GM20431 (cell line): ENCODE measurements at regions not wholly inside any gene's neighbourhood (a gene's known extent, or its start where the extent isn't known, plus 50 kb on each side); places are given as distances from the start of the nearest gene placed in this dataset.

Experiments used
- in situ Hi-C: fragments of 300-500 bp; cut with MseI, MboI; formaldehyde crosslinking; loops from one replicate; pipeline ENCODE4 v1.15.0; 2020; ENCODE audit warnings: low sequenced_read_pairs; ENCODE audit not compliant: unreplicated experiment

DNA sequence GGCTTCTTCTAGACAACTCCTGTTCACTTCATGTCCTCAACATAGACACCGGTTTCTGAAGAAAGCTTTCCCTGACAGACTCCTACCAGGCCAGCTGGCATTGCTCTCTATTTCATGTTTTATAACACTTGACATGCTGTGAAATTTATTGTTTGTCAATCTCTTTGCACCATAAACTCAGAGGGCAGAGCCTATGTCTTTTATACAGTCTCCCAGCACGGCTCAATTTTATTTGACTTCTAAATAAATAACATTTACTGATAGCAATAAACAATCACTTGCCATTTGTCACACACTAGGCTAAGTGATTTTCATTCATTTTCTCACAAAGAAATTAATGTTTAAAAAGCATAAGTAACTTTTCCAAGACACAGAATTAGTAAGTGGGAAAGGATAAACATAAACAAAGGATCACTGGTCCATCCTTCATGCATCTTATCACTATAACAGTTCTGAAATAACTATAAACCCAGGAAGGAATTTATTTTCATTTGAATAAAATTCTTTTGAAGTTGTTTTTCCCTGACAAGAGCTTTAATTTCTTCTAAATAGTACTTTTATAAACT, 577.6 kb downstream of the TECRL start:
- in situ Hi-C loops: no loop called here

DNA sequence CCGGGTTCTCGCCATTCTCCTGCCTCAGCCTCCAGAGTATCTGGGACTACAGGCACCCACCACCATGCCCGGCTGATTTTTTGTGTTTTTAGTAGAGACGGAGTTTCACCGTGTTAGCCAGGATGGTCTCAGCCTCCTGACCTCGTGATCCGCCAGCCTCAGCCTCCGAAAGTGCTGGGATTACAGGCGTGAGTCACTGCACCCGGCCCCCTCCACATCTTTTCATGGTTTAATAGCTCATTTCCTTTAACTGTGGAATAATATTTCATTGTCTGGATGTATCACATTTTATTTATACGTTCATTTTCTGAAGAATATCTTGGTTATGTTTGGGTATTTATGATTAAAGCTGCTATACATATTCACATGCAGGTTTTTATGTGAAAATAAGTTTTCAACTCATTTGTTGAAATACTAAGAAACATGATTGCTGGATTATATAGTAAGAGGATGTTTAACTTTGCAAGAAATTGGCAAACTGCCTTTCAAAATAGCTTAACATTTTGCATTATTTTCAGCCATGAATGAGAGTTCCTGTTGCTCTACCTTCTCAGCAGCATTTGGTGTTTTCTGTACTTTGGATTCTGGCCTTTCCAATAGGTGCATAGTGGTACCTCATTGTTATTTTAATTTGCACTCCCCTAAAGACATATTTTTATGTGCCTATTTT, 591.9 kb downstream of the TECRL start:
- in situ Hi-C loops: no loop called here

DNA sequence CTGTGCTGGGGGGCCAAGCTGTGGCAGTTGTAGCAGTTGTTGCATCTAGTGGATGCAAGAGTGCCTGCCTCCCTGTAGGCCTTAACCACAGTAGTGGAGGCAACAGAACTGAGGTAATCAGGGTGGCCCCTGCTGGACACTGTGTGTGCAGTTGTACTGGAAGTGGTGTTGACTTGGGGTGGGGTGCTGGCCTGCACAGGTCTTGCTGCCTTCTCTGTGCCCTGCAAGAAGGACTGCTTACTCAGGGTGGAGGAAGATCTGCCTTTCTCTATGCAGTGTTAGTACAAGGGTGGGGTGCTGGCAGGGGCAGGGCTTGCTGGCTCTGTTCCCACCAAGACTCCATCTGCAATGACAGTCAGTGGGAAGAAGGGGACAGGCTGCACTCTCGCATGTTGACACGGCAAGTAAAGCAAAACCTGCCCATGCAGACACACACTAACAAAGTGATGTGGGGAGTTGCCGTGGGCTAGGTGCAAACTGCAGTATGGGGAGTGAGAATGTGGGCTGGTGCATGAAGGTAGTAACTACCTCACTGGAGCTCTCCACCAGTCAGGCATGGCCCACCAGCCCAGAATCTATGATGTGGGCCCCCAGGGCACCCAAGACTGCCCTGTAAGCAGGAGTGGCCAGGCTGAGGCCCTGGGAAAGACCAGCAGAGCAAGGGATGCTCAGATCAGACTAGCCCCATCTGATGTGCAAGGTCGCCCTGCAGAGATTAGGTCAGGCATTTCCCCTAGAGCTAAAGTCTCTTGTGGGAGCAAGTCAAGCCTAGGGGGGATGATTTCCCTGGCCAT, 594.9 kb downstream of the TECRL start:
- in situ Hi-C loops: no loop called here

DNA sequence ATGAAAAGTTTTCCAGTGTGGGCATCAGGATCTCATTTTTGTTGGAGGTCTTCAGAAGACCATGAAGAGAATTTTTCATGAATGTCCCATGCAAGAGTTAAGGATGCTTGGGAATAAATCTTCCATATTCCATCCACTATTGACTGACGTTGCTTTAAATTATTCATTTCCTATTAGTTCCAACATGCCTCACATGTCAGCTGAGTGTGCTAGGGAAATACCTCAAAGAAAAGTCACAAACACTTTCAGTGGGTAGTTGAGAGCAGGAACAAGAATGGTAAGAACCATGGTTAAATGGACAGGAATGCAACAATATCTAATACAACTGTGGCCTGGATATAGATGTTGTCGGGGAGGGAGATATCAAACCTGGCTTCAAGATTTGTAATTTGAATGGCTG, 610.1 kb downstream of the TECRL start:
- in situ Hi-C loops: no loop called here

DNA sequence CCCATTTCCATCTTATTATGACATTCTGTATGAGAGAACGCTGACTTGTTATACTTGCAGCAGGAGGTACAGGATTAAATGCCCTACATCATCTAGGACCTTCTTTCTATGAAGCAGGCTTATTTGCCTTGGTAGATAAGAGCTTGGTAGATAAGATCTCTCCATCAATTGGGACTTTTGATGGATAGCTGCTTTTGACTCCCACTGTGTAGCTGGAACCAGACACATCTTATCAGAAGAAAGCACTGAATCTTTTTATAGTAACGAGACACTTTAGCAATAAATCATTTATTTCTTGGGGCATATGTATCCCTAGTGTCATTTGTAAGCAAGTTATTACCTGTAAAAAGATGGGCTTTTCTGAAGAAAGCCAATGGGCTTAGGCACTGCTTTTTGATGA, 613.9 kb downstream of the TECRL start:
- in situ Hi-C loops: no loop called here

DNA sequence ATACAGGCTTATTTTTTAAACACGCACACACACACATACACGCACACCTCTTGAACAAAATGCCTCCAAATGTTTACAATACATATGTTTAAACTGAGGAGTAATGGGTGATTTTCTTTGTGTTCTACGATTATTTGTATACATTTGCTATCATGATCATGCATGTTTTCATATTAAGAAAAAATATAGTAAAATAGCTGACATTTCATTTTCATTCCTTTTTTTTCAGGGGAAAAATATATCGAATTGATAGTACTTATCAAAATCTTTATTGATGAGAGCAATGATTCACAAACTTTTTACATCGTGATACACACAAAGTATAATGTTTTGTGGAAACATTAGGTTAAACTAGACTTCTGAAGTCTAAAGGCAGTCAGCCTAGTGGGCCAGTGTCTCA, 618.9 kb downstream of the TECRL start:
- in situ Hi-C loops: no loop called here

DNA sequence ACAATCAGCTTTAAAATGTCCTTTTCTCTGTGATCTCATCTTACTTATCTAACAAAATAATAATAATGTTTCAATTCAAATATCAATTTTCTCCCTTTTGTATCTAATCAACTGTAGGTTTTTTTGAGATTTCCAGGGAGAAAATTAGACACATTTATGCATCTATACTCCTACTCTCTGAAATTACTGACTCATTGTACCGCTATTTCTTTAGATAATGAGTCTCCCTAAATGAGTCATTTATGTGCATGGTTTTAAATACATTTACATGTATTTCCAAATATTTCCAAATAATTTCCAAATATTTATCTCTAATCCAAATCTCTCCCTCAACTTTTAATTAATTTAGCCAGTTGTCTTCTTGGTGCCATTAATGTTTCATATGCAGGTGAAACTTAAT, 621.0 kb downstream of the TECRL start:
- in situ Hi-C loops: no loop called here

DNA sequence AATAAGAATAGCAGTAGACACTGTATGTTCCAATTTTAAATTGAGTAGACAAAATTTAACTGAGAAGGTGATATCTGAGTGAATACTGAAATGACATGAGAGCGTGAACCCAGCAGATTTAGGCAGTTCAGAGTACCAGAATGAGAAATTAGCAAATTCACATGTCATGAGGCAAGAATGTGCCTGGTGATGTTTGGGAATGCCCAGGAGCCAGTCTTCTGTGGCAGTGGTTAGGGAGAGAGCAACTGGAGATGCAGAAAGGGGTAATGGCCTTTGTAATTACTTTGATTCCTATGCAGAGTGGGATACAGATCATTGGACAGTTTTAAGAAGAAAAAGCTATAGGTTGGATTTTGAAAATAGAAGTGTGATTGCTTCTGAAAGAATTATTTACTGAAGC, 621.9 kb downstream of the TECRL start:
- in situ Hi-C loops: no loop called here

DNA sequence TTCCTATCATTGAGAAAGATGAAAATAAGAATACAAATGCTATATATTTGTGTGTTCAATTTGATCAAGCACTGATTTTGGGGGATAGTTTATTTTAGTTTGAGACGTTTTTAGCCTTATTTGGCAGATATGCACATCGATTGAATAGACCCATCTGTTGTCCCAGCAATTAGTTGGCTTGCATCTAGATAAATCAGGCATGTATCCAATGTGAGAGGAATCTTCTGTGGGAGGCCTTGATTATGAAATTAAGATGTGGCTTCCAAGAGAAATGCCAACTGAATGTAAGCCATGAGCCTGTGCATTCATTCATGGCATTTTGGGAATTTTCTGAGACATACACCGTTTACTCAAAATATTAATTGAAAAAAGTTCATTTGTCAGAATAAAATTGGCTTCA, 623.1 kb downstream of the TECRL start:
- in situ Hi-C loops: no loop called here

DNA sequence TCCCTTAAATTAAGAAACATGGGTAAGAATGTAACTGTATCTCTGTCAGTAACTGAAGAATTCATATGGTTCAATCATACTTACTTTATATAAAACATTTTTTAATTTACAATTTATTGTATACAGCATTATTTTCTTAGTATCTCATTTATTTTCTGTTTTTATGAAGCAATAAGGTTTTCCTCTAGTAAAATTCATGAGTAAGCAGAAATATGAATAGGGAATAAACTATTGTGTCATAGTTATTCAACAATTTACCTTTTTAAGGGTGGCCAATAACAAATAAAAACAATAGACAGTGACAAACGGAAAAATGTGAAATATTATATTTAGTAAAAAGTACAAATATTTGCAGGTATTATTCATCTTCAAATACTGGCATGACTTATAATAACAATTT, 624.4 kb downstream of the TECRL start:
- in situ Hi-C loops: no loop called here

DNA sequence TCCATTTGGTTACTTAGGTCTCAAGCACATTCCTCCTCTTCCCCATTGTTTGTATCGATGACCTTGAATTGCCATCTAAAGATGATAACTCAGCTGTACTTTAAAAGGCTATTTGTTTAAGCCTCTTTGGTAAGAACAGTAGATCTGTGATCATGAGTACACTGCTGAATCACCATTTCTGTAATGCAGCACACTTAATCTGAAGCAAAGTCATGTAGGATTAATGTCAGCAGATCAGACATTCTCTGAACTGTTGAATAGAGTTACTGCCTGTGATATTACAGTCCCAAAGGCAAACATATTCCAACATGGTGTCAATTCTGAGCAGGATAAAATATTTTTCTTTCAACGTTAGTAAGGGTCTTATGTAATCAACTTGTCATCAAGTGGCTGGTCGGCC, 631.6 kb downstream of the TECRL start:
- in situ Hi-C loops: no loop called here

DNA sequence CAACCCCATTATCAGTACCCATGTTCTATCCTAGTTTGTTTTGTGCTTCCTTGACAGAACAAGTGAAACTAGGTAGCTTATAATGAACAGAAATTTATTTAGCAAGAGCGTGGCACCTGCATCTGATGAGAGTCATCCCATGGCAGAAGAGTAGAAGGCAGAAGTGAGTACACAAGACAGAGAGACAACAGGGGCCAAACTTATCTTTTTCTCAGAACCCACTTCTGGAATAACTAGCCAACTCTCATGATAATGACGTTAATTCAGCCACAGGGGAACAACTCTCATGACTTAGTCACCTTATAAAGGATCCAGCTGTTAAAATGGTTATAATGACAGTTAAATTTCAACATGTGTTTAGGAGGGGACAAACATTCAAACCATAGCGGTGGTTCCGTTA, 644.9 kb downstream of the TECRL start:
- in situ Hi-C loops: no loop called here

DNA sequence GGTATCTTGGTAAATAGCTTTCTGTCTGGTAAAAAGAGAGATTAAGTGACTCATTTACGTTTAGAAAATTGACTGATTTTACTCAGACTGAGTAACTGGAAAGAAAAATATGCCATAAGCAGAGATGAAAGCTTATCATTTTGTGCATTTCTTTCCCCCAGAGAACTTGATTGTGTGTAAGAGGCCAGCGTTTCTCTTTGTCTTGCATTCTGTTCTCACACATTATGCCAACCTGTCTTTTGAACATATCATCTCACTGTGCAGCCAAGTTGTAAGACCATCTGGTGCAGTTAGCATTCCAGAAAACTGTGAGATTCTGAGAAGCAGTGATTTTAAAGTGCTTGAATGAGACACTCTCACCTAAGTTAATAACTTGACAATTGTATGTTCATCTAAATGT, 651.3 kb downstream of the TECRL start:
- in situ Hi-C loops: no loop called here

DNA sequence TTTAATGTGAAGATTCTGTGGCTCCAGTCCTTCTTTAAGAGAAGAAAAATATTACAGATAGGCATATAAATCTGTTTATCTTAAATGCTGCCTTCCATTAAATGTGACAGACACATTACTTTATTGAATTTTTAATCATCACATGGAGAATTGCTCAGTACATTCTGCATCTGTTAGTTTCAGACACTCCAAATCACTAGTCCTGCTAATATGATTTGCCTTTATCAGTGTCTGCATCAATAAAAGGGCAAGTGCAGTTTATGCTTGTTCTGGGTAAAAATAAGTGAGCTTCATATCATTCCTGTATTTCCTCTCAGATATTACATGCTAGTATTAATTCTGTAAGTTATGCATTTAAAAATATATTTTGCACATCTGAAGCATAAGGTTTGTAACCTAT, 666.4 kb downstream of the TECRL start:
- in situ Hi-C loops: no loop called here

DNA sequence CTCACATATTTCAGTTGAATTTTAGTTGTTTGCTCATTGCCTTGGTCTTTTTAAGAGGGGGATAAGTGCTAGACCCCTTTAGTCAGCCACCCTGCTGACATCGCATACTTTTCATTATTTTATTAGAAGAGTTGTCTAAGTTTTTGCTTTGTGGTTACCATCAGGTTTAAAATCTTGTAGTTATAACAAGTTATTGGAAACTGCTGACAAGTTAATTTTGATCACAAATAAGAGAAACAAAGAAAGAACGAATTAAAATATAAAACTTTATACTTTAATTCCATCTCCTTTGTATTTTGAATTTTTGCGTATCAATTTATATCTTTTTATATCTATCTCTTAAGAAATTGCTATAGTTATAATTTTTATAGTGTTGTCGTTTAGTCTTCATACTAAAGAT, 679.7 kb downstream of the TECRL start:
- in situ Hi-C loops: no loop called here

DNA sequence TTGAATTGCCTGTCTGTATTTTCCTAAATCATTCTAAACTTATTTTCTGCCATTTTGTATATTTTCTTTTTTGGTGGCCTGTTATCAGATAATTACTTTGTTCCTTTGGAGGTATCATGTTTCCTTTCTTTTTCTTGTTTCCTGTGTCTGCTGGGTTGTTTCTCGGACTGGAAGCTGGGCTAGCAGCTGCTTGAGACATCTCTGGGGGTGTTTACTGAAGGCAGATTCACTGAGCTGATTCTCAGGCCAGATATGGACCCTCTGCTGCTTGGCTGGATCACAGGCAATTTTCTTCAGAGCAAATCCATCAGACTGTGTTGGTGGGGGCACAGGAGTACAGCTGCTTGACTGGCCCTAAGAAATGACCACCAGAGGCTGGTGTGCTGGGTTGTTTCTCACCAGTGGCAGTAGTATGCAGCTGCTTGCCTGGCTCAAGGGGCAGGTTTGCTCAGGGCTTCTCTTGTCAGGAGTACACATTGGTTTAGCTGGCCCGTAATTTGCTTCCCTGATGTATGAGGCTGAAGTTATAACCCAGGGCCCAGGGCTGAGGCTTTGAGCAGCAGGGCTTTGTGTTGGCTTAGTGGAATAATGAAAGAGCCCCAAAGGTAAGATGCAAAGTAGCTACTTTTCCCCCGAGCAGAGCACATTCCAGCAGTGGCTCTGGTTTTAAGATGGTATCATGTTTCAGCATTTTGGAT, 680.6 kb downstream of the TECRL start:
- in situ Hi-C loops: no loop called here

DNA sequence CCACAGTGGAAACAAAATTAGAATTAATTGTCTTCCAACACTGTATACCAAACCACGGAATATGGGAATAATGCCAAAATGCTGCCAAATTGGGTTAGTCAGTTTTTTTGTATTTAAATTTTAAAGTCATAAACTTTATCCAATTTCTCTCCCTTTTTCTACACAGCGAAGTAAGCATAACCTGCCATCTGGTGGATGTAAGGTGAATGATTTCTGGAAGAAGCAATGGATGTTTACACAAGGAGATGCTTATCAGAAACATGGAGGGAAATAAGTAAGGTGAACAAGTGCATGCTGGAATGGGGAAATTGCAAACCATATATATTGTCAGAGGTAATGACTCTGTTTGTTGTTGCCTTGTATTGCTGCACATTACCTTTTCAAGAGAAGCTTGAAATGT, 691.9 kb downstream of the TECRL start:
- in situ Hi-C loops: no loop called here

DNA sequence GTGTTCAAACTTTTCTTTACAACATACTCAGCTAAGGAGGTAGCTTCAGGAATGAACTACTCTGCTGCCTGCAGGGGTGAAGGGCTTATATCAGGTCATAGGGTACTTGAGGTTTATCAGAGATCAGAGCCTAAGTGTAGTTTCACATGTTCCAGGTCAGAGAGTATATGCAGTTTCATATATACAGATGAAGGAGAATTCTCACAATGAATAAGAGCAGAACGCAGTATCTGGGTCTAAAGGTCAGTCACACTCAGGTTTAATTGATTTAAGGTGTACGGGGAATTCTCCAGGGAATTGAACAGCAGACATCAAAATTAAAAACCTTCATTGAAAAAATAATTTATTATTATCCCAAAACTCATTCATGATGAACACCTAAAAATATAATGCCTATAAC, 700.6 kb downstream of the TECRL start:
- in situ Hi-C loops: no loop called here

DNA sequence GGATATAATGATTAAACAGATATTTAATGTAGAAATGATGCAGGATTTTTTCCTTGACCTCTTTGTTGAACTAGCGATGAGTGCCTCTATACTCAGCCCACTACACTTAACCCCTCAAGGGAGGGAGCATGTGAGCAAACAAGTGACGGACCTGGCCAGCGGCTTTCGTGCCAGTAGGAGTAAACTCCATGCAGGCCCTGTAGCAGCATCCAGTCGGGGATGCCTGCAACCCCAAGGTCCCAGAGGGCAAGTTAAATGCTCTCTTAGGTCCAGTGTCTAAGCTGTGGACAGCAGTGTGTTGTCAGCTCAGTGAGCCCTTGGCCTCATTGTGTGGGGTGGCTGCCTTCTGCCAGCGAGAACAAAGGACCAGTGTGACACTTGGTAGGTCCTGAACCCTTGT, 708.7 kb downstream of the TECRL start:
- in situ Hi-C loops: no loop called here

DNA sequence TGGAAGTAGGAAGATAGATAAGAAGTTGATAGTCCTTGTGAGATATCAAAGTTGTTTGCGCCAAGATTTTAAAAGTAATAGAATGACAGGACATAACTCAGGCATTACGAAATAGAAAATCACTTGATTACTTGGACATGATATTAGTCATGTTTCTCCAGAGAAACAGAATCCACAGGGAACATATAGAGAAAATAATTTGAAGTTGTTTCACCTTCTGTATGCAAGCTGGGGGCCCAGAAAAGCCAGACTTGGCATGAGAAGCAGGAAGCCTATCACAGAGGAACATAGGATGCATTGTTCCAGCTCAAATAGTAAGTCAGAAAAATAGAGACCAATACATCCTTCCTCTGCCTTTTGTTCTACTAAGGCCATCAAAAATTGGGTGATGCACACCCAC, 715.9 kb downstream of the TECRL start:
- in situ Hi-C loops: no loop called here

DNA sequence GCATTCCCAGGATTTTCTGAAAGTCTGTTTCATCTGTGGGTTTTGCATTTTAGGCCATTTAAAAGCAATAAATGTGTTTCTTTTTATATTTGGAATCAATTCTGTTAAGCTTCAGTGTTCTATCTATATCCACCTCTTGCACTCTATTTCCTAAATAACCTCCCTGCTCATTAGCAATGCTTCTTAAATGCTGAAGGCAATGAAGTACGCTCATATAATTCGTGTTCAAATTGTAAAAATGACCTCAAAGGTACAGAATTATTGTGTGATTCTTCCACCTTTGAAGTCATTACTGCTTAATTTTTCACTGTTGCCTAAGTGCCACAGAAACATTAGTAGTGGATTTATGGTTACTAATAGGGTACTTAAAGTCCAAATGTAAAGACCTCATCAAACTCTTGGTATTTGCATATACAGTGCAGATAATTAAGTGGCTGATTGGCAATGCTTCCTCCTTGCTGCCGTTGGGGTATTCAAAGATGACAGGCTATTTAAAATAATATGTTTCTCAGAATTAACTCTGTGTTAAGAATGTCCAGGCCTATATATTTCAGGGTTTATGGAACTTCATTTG, 730.8 kb downstream of the TECRL start:
- in situ Hi-C loops: no loop called here
